Panc1 (cell line): ENCODE measurements at regions not wholly inside any gene's neighbourhood (a gene's known extent, or its start where the extent isn't known, plus 50 kb on each side); places are given as distances from the start of the nearest gene placed in this dataset.

ENCODE experiments used
- CTCF ChIP-seq: fragments of 450-650 bp; IDR thresholded peaks from 2 replicates; pipeline ENCODE4 v1.5.1; 2017; ENCODE audit warnings: mild to moderate bottlenecking
- POLR2AphosphoS5 ChIP-seq: IDR thresholded peaks from 2 replicates; pipeline ENCODE4 v1.6.1; 2012; ENCODE audit warnings: mild to moderate bottlenecking, low read depth, low read length, moderate library complexity
- REST ChIP-seq, 2 experiments: IDR thresholded peaks; 2 replicates each; pipeline ENCODE4 v1.6.1; 2011 to 2012; ENCODE audit warnings: low read depth in 2 of 2, control low read depth in 1 of 2, low read length in 1 of 2, mild to moderate bottlenecking in 1 of 2, moderate library complexity in 1 of 2; ENCODE audit not compliant: insufficient read depth in 1 of 2

- no peak for TF ChIP-seq REST (IDR thresholded peaks at IDR 0.05; ENCODE audit: insufficient read depth in 1 of 2, low read depth in 2 of 2, low read length in 1 of 2)
- no peak for TF ChIP-seq CTCF
- no peak for TF ChIP-seq POLR2AphosphoS5
Measured at GRCh38 chr16:17766012-17766411, 295.3 kb upstream of the XYLT1 start.
